ENCODE measurements at regions not wholly inside any gene's neighbourhood (a gene's known extent, or its start where the extent isn't known, plus 50 kb on each side); places are given as distances from the start of the nearest gene placed in this dataset.
"Not testable (repeated sequence)": the region's sequence is repeated elsewhere in the genome, so short reads cannot be mapped to it uniquely, and the experiment has no call there.

DNA sequence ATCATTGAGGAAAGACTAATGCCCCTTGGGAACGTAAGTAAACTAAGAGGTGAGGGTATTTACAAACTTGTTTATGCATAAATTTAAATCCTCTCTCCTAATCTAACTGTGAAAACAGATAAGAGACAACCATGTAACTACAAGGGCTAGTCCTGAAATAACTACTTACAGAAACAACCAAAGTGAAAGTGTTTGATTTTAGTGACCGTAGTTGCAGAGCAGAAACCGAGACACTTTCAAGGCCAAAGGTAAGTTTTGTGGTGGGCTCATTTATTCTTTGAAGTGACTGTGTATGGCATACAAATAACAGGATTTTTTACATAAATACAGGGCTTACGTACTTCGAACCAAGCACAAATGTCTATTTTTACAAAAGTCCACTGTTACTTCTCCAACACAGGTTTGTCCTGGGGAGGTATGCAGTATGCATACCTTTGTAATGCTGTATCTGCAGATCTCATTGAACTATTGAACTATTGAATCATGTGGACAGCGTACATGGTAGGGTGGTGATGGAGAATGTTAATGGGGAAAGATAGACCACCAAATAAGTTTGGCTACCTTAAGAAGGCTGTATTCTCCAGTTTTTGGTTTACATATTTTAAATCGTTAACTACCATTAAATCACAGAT, 99.6 kb upstream of the RBMS3 start:
- no peak for DNase-seq (ENCODE audit: low read depth)
- TF ChIP-seq, protein P1, sequence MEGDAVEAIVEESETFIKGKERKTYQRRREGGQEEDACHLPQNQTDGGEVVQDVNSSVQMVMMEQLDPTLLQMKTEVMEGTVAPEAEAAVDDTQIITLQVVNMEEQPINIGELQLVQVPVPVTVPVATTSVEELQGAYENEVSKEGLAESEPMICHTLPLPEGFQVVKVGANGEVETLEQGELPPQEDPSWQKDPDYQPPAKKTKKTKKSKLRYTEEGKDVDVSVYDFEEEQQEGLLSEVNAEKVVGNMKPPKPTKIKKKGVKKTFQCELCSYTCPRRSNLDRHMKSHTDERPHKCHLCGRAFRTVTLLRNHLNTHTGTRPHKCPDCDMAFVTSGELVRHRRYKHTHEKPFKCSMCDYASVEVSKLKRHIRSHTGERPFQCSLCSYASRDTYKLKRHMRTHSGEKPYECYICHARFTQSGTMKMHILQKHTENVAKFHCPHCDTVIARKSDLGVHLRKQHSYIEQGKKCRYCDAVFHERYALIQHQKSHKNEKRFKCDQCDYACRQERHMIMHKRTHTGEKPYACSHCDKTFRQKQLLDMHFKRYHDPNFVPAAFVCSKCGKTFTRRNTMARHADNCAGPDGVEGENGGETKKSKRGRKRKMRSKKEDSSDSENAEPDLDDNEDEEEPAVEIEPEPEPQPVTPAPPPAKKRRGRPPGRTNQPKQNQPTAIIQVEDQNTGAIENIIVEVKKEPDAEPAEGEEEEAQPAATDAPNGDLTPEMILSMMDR (conservative IDR thresholded peaks at IDR 0.05; ENCODE audit: low read depth, low read length), result no peak
- no peak overlapping the region for H3K4me3 ChIP-seq (ENCODE audit: low read depth, low read length)

DNA sequence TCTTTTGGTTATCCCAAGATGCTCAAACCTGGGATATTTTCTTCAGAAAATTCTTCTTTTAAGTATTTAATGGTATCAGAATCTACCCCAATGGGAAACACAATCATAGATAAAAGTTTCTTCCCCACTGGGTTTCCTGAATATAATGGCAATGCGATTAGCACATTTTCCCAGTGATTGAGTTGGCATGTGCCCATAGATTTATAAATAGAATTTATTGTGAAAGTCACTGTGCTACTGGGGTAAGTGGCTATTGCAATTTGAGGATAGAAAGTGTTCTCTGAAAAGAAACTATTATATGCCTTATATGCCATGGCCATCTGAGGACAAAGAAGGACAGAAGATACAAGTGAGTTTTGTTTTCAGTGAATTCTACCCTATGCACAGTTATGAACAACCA, 99.0 kb upstream of the RBMS3 start:
- TF ChIP-seq, protein P1 (conservative IDR thresholded peaks at IDR 0.05; ENCODE audit: low read depth, low read length), result no peak
- H3K4me3 ChIP-seq (ENCODE audit: low read depth, low read length), result no peak overlapping the region
- no peak for DNase-seq (ENCODE audit: low read depth)

DNA sequence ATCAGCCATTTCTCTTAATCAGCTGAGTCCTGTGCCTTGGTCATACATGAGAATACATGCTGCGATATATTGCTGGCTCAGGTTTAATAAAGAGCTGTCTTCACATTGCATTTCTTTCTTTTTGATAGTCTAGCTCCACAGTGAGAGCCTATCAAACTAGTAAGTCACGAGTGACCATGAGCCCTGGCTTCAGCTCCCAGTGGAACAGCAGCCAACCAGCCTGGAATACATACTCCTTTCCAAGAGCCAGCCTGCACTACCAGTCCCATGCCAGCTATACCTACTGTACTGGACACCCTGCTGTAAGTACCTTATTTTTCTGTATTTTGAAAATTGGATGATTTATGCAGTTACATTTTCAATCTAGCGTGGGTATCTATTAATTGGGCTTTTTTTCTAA, 98.0 kb upstream of the RBMS3 start:
- H3K4me3 ChIP-seq (ENCODE audit: low read depth, low read length), result not testable (repeated sequence)

DNA sequence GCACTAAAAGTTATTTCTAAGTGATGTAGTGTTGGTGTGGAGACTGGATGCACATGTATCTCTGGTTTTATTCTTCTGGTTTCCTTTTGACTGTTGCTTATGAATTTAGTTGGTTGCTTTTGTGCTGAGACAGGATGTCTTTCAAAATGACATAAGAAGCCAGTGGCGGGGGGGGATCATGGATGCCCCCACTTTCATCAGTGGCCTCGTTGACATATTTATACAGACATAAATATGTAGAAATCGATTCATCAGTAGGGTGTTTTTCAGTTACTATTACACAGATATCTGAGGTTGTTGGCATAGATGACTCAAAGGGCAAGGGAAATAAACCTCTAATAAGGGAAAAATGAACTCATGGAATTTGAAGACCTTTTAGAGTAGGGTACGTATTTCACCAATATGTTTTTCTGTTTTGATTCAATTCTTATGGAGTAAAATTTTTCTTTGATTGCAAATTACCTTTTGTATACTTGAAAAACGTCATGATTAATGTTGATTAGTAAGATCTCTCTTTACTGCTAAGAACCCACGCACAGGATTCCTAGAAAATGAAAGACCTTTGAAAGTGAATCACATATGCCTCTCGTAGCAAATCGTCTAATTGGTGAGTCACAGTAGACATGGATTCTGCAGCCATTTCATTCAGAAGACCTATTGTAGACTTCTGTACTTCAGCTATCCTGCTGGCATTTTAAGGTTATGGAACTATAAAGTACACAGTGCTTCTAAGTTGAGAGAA, 97.4 kb upstream of the RBMS3 start:
- DNase-seq (ENCODE audit: low read depth), result no peak

More for the DNA sequence above, 98.0 kb upstream of the RBMS3 start:
- DNase-seq (ENCODE audit: low read depth), result not testable (repeated sequence)

DNA sequence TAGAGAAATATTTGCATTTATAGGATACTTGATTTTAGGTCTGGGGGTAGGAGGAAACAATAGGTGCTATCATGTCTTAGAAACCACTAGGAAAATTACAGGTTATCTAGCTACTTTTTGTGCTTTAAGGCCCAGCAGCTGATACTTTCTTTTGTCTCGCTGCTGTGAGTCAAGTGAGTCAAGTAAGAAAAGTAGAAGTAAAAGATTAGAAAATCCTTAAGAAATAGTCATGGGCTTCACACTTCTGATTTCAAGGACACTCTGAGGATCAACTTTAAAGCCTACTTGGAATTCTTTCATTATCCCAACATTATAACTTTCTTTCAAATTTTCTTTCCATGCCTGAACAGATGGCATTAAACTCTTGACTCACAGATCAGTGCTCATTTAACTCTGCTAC, 95.2 kb upstream of the RBMS3 start:
- DNase-seq (ENCODE audit: low read depth), result no peak
- TF ChIP-seq, protein P1 (conservative IDR thresholded peaks at IDR 0.05; ENCODE audit: low read depth, low read length), result no peak
- no peak overlapping the region for H3K4me3 ChIP-seq (ENCODE audit: low read depth, low read length)

More for the DNA sequence above, 97.4 kb upstream of the RBMS3 start:
- no peak overlapping the region for H3K4me3 ChIP-seq (ENCODE audit: low read depth, low read length)
- TF ChIP-seq, protein P1 (conservative IDR thresholded peaks at IDR 0.05; ENCODE audit: low read depth, low read length), result no peak

DNA sequence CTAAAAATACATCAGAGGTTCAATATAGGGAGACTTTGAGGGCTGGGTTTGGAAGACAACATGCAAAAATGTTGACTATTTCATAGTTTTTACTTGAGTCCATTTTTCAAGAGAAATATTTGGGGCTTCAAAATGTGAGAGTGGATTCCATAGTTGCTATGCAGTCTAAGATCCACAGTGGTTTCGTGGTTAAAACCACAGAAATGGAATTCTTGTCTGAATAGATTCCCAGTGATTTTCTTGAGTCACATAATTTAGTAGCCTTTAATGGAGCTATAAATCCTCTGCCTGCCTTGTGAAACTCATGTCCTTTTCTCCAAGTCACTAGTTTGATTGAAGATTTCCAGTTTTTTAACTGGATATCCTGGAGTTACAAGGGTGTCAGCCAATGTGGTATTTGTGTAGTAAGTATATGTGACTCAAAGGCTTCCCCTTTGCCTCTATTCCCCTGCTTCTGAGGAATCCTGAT, 94.7 kb upstream of the RBMS3 start:
- no peak overlapping the region for H3K4me3 ChIP-seq (ENCODE audit: low read depth, low read length)
- TF ChIP-seq, protein P1 (conservative IDR thresholded peaks at IDR 0.05; ENCODE audit: low read depth, low read length), result no peak
- DNase-seq (ENCODE audit: low read depth), result peak; percentile 96

DNA sequence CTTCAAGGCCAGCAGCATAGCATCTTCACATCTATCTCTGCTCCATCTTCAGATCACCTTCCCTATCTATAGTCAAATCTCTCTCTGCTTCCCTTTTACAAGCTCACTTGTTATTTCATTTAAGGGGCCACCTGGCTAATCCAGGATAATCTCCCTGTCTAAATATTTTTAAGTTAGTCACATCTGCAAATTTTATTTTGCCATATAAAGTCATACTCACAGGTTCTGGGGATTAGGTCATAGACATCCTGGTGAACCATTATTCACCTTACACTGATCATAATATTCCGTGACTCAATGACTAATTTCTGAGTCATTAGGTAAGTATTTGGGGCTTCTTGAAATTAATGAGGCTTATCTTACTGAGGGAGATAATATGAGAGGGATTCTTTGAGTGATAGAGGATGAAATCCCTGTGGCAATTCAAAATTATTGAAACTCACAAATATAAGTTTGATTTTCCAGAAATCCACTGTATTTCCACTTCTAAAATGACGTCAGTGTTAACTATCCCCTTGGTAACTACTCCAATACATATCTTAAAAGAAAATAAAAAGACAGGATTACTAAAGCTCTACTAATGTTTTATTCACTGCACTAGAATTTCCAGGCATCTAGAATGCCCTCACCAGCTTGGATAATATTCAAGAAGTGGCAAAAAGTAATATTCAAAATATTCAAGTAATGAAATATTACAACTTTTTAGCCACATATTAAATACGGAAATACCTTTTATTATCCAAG, 93.7 kb upstream of the RBMS3 start:
- TF ChIP-seq, protein P1 (conservative IDR thresholded peaks at IDR 0.05; ENCODE audit: low read depth, low read length), result no peak
- peak; percentile 95 for DNase-seq (ENCODE audit: low read depth)
- H3K4me3 ChIP-seq (ENCODE audit: low read depth, low read length), result no peak overlapping the region

Data from epithelial cell of proximal tubule (primary cell).